Right hindlimb (tissue), 1 donor: ENCODE measurements at regions not wholly inside any gene's neighbourhood (a gene's known extent, or its start where the extent isn't known, plus 50 kb on each side); places are given as distances from the start of the nearest gene placed in this dataset.

Experiments used
- DNase-seq: peaks from one replicate; pipeline ENCODE4 v3.0.0-alpha.2; 2018

DNA sequence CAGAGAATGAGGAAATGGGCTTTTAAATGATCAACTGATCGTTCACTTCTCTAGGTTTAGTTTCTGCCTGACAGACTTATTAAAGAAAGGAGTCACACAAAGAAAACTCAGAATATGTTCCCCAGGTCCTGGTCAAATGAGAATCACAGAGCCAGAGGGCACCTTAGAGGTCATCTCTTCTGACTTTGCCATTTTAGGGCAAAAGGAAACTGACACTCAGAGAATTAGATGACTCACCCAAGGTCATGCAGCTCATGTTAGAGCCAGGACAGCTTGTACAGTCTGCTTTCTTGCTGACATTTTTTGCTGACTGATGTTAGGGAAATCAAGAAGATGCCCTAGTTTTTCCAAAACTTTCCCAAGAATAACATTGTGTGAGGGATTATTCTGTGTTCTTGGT, 312.7 kb upstream of the SP8 start:
- no peak for DNase-seq

GRCh38 chr7:21099955-21100354, 313.3 kb upstream of the SP8 start:
- DNase-seq = no peak

DNA sequence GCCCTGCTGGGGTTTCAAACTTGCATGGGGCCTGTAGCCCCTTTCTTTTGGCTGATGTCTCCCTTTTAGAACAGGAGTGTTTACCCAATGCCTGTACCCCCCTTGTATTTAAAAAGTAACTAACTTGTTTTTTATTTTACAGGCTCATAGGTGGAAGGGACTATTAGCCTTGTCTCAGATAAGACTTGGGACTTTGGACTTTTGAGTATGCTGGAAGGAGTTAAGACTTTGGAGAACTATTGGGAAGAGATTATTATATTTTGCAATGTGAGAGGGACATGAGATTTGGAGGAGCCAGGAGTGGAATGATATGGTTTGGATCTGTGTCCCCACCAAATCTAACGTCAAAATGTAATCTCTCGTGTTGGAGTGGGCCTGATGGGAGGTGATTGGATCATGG, 314.9 kb upstream of the SP8 start:
- DNase-seq = no peak

DNA sequence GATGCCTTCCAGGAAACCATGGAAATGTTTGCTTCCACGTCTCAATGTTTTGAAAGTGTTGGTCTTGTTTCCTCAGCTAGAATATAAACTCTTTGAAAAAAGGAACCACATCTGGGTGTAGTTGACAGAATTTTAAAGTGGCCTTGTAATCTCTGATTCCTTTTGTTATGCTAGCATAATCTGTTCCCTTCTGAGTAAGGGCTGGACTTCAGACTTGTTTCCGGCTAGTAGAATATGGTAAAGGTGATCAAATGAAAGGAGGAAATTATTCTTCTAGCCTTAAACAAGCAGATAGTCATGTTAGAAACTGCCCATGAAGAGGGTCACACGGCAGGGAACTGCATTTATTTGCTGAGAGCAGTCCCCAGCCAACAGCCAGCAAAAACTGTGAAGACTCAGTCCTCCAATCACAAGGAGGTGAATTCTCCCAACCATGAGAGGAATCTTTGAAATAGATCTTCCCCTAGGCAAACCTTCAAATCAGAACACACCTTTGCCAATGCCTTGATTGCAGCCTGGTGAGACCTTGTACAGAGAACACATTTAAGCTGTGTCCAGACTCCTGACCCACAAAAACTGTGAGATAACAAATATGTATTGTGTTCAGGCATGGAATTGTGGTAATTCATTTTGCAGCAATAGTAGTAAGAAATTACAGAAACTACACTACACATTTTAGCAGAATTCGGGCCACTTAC, 316.9 kb upstream of the SP8 start:
- DNase-seq = no peak

DNA sequence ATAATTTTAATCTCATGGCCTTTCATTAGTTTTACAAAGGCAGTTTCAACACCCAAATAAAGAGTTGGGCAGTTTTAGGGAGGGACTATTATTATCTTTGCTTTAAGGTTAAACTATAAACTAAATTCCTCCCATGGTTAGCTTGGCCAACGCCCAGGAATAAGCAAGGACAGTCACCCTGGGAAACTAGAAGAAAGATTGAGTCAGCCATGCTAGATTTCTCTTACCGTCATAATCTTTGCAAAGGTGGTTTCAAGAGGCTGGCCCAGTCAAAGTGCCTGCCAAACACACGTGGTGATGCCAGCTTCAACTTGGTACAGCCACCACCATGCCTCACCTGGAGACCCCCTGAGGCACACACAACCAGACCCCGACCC, 317.4 kb upstream of the SP8 start:
- no peak for DNase-seq

- DNase-seq = no peak
These were observed 319.6 kb upstream of the SP8 start for GRCh38 chr7:21106296-21106732.

GRCh38 chr7:21107101-21107500, 320.4 kb upstream of the SP8 start:
- DNase-seq = no peak

DNA sequence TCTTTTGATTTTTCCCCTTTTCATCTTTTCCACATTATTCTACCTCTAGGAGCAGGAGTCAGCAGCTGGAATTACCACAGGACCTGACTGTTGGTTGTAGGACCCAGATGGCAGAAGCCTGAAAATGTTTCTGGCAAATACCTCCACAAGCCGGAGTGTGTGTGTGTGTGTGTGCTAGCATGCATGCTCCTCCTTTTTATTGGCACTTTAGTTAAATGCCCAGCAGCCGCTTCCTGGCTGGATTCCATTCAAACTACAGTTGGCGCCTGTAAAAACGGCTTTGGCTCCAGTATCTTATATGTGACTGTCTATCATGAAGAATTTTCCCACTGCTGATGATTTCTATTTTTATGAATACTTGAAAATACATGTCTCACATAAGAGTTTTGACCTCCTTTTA, 319.7 kb upstream of the SP4 start:
- DNase-seq = peak; percentile 72

- no peak for DNase-seq
These were observed 314.1 kb upstream of the SP4 start for GRCh38 chr7:21113609-21114415.

- no peak for DNase-seq
These were observed 304.3 kb upstream of the SP4 start for GRCh38 chr7:21123586-21123985.

DNA sequence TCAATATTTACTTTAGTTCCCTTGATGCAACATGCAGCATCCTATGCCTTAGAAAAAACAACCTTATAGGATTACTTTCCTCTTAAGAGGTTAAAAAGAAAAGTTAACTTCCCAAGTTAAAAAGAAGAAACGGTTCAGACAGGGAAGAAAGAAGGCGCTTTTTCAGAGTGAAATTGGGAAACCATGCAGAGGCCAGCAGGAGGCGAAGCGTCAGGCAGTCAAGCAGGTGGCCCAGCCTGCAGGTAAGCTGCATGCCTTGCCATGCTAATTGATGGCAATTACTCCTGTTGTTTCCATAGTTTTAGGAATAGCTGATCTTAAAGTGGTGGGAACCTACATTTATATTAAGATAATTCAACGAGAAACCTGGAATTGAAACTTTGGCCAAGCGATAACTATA, 302.6 kb upstream of the SP4 start:
- DNase-seq = no peak

DNA sequence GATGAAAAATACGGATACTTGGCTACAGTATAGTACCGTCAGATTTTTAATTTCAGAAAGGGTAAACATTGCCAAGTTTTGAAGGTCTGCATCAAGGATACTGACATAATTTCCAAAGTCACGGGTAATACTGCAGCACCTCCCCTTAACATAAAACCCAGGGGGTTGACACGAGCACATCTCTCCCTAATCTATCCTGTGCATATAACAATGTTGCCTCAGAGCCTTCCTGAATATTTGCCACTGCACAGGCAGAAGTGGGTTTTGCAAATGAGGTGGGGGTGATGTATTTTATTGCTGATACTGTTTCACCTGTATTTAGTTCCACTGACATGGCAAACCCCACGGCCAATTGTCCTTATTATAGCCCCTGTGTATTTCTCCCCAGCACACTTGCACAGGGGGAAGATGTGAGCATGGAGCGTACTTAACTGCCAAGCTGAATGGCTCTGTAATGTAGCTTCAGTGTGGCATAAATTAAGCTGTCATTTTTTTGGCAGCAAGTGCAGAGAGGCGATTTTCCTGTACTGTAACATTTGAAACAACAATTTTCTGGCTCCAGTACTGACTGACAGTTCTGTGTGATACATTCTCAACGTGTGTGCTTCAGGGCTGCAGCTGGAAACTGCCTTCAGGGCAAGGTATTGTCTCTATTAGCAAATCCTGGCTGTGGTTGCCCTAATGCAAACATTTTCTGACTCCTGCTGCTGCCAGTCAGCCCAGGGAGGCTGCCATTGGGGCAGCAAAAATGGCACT, 299.6 kb upstream of the SP4 start:
- DNase-seq = peak; percentile 32

- DNase-seq = no peak
These were observed 296.0 kb upstream of the SP4 start for GRCh38 chr7:21131897-21132296.

DNA sequence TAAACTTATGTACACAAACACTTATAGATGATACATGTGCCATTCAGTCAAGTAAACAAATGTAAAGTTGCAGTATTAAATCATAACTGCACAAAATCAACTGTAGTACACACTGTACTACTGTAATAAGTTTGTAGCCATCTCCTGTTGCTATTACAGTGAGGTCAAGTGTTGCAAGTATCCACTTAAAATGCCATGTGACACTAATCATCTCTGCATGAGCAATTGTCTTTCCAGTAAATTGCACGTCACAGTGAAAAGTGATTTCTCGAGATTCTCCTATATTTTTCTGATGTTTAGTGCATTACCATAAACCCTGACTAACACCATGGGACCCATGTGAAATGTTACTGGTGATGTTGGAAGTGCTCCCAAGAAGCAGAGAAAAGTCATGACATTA, 293.3 kb upstream of the SP4 start:
- no peak for DNase-seq

- DNase-seq = no peak
These were observed 292.4 kb upstream of the SP4 start for GRCh38 chr7:21135437-21135836.

DNA sequence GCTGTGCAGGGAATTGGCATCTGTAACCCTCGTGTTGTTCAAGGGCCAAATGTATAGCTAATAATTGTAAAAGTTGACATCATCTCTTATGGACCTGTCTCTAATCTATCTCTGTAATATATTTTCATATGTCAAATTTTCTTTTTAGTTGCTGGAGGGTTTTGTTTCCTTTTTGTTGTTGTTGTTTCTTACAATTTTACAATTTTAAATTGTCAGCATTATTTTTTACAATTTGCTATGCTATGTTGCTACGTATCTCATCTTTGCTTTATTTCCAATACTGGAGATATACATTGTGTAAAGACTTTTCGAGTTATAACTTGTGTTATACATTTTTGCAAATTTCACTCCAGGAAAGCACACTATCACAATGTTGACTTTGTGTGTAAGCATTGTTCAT, 290.2 kb upstream of the SP4 start:
- no peak for DNase-seq

- no peak for DNase-seq
These were observed 287.3 kb upstream of the SP4 start for GRCh38 chr7:21140622-21141021.

GRCh38 chr7:21141476-21141875, 286.4 kb upstream of the SP4 start:
- no peak for DNase-seq

DNA sequence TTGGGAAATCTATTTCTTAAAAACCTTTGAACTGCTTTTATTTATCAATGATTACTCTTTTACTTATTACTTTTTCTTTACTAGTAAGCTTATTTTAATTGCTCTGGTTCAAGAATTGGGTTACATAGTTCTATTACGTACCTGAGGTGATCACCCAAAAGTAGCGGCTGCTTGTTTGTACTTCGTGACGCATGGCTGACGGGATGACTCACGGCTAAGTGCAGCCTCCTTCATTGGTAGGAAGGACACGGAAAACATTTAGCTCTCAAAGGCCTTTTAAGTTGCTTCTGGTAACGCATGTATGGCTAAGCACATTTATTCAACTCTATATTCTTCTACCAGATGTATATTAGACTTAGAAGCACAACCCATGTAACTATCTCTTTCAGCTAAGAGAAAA, 285.8 kb upstream of the SP4 start:
- no peak for DNase-seq

GRCh38 chr7:21146642-21147423, 281.1 kb upstream of the SP4 start:
- DNase-seq = no peak

DNA sequence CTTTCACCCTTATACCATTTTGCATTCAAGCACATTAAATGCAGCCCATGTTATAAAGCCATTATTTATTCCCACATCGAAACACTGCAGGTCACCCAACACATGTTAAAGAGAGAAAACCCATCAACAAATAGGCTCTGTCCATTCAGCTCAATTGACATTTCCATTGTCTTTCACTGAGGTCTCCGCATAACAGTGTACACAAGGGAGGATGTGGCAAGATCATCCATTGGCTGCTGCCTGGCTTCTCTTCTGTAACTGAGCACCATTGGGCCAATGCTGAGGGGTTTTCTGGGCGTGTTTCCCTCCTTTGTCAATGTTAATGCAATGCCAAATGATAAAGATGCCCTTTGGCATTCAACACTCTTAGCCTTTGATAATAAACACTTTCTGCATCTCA, 278.1 kb upstream of the SP4 start:
- no peak for DNase-seq

DNA sequence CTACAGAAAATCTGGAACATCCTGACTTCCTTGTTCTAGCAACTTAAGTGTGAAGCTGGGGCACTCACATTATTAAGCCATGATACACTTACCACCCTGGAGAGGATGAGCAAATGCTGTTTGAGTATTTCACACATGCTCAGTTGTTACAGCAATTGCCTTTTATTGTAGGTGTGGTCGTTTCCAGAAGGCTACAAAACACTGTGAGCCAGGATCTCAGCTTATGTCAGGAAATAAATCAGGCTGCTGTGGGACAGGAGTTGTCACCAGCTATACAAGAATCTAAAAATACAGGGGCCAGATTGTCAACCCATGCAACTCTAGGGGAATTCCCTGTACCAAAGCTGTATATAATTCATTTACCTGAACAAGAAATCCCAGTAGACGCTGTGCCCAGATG, 273.3 kb upstream of the SP4 start:
- no peak for DNase-seq

DNA sequence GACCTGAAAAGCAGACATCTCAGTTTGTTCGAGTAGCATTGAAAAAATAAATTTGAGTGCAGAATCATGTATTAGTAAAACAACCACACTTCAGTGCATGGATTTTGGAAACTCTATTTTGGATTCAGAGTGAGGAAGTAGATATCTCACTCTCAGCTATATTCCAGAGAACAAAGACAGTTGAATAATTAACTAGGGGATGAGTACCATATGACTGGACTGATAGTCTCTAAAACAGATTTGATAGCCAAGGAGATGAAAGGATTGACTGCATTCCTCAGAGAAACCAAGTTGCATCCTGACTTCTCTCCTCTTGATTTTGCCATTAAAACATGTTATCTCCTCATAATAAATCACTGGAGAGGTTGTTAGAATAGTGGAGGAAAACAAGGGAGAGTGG, 268.4 kb upstream of the SP4 start:
- DNase-seq = no peak
